ENCODE measurements at regions not wholly inside any gene's neighbourhood (a gene's known extent, or its start where the extent isn't known, plus 50 kb on each side); places are given as distances from the start of the nearest gene placed in this dataset.

GRCh38 chr3:135834465-135834864, 131.1 kb upstream of the PPP2R3A start:
- no peak for DNase-seq (ENCODE audit: low read depth, low spot score)
- no peak overlapping the region for H3K9ac ChIP-seq (ENCODE audit: insufficient read length)
- no peaks in the 10 kb centered on the region for H3K9me3 ChIP-seq (ENCODE audit: low read depth, low read length)
- no peak for TF ChIP-seq FOXP2 (optimal IDR thresholded peaks at IDR 0.05; ENCODE audit: control extremely low read depth, extremely low read length, insufficient read depth)
- no peak for TF ChIP-seq POLR2AphosphoS5 (IDR thresholded peaks at IDR 0.05; ENCODE audit: borderline replicate concordance, low read depth, low read length)
- TF ChIP-seq EZH2 (IDR thresholded peaks at IDR 0.05) = no peak
- H3K4me3 ChIP-seq = no peak overlapping the region
- H3K36me3 ChIP-seq (ENCODE audit: insufficient read depth, low read length) = no peaks in the 10 kb centered on the region
- H3K27ac ChIP-seq = no peak overlapping the region

- TF ChIP-seq FOXP2 (optimal IDR thresholded peaks at IDR 0.05; ENCODE audit: control extremely low read depth, extremely low read length, insufficient read depth) (no peak), EZH2 (IDR thresholded peaks at IDR 0.05) (no peak), POLR2AphosphoS5 (IDR thresholded peaks at IDR 0.05; ENCODE audit: borderline replicate concordance, low read depth, low read length) (no peak)
- no peaks in the 10 kb centered on the region for H3K36me3 ChIP-seq (ENCODE audit: insufficient read depth, low read length)
These were observed 127.4 kb upstream of the PPP2R3A start for GRCh38 chr3:135837977-135838631.

GRCh38 chr3:135840436-135840835, 125.1 kb upstream of the PPP2R3A start:
- Histone ChIP-seq H3K27ac (no peak overlapping the region), H3K4me3 (no peak overlapping the region), H3K9me3 (ENCODE audit: low read depth, low read length) (no peaks in the 10 kb centered on the region), H3K9ac (ENCODE audit: insufficient read length) (no peak overlapping the region), H3K36me3 (ENCODE audit: insufficient read depth, low read length) (no peaks in the 10 kb centered on the region)
- no peak for DNase-seq (ENCODE audit: low read depth, low spot score)
- no peak for TF ChIP-seq FOXP2 (optimal IDR thresholded peaks at IDR 0.05; ENCODE audit: control extremely low read depth, extremely low read length, insufficient read depth)

More at GRCh38 chr3:135837977-135838631, 127.4 kb upstream of the PPP2R3A start:
- H3K4me3 ChIP-seq = no peak overlapping the region
- H3K9me3 ChIP-seq (ENCODE audit: low read depth, low read length) = no peaks in the 10 kb centered on the region
- H3K9ac ChIP-seq (ENCODE audit: insufficient read length) = no peak overlapping the region
- H3K27ac ChIP-seq = no peak overlapping the region
- no peak for DNase-seq (ENCODE audit: low read depth, low spot score)

- Histone ChIP-seq H3K27ac (no peak overlapping the region), H3K9me3 (ENCODE audit: low read depth, low read length) (no peaks in the 10 kb centered on the region), H3K4me3 (no peak overlapping the region), H3K9ac (ENCODE audit: insufficient read length) (no peak overlapping the region), H3K36me3 (ENCODE audit: insufficient read depth, low read length) (no peaks in the 10 kb centered on the region)
- no peak for TF ChIP-seq EZH2 (IDR thresholded peaks at IDR 0.05)
- TF ChIP-seq FOXP2 (optimal IDR thresholded peaks at IDR 0.05; ENCODE audit: control extremely low read depth, extremely low read length, insufficient read depth) = no peak
- no peak for TF ChIP-seq POLR2AphosphoS5 (IDR thresholded peaks at IDR 0.05; ENCODE audit: borderline replicate concordance, low read depth, low read length)
- DNase-seq (ENCODE audit: low read depth, low spot score) = no peak
These were observed 121.1 kb upstream of the PPP2R3A start for GRCh38 chr3:135844386-135844785.

- no peak overlapping the region for H3K9ac ChIP-seq (ENCODE audit: insufficient read length)
- H3K36me3 ChIP-seq (ENCODE audit: insufficient read depth, low read length) = no peaks in the 10 kb centered on the region
- H3K4me3 ChIP-seq = no peak overlapping the region
- DNase-seq (ENCODE audit: low read depth, low spot score) = no peak
- H3K27ac ChIP-seq = no peak overlapping the region
- H3K9me3 ChIP-seq (ENCODE audit: low read depth, low read length) = no peaks in the 10 kb centered on the region
- no peak for TF ChIP-seq FOXP2 (optimal IDR thresholded peaks at IDR 0.05; ENCODE audit: control extremely low read depth, extremely low read length, insufficient read depth)
- no peak for TF ChIP-seq EZH2 (IDR thresholded peaks at IDR 0.05)
- no peak for TF ChIP-seq POLR2AphosphoS5 (IDR thresholded peaks at IDR 0.05; ENCODE audit: borderline replicate concordance, low read depth, low read length)
These were observed 117.5 kb upstream of the PPP2R3A start for GRCh38 chr3:135848051-135848450.

- no peak overlapping the region for H3K4me3 ChIP-seq
- H3K36me3 ChIP-seq (ENCODE audit: insufficient read depth, low read length) = no peaks in the 10 kb centered on the region
- DNase-seq (ENCODE audit: low read depth, low spot score) = no peak
- no peaks in the 10 kb centered on the region for H3K9me3 ChIP-seq (ENCODE audit: low read depth, low read length)
- no peak overlapping the region for H3K27ac ChIP-seq
- TF ChIP-seq POLR2AphosphoS5 (IDR thresholded peaks at IDR 0.05; ENCODE audit: borderline replicate concordance, low read depth, low read length) (no peak), FOXP2 (optimal IDR thresholded peaks at IDR 0.05; ENCODE audit: control extremely low read depth, extremely low read length, insufficient read depth) (no peak), EZH2 (IDR thresholded peaks at IDR 0.05) (no peak)
- H3K9ac ChIP-seq (ENCODE audit: insufficient read length) = no peak overlapping the region
These were observed 115.7 kb upstream of the PPP2R3A start for GRCh38 chr3:135849827-135850226.

- Histone ChIP-seq H3K36me3 (ENCODE audit: insufficient read depth, low read length) (no peaks in the 10 kb centered on the region), H3K27ac (no peak overlapping the region), H3K4me3 (no peak overlapping the region), H3K9ac (ENCODE audit: insufficient read length) (no peak overlapping the region), H3K9me3 (ENCODE audit: low read depth, low read length) (no peaks in the 10 kb centered on the region)
- DNase-seq (ENCODE audit: low read depth, low spot score) = no peak
- TF ChIP-seq POLR2AphosphoS5 (IDR thresholded peaks at IDR 0.05; ENCODE audit: borderline replicate concordance, low read depth, low read length) = no peak
- TF ChIP-seq FOXP2 (optimal IDR thresholded peaks at IDR 0.05; ENCODE audit: control extremely low read depth, extremely low read length, insufficient read depth) = no peak
- TF ChIP-seq EZH2 (IDR thresholded peaks at IDR 0.05) = no peak
These were observed 114.1 kb upstream of the PPP2R3A start for GRCh38 chr3:135851201-135852081.

GRCh38 chr3:135853981-135854380, 111.5 kb upstream of the PPP2R3A start:
- H3K27ac ChIP-seq = no peak overlapping the region
- no peak for DNase-seq (ENCODE audit: low read depth, low spot score)
- no peaks in the 10 kb centered on the region for H3K9me3 ChIP-seq (ENCODE audit: low read depth, low read length)
- no peak overlapping the region for H3K4me3 ChIP-seq
- H3K9ac ChIP-seq (ENCODE audit: insufficient read length) = no peak overlapping the region
- no peaks in the 10 kb centered on the region for H3K36me3 ChIP-seq (ENCODE audit: insufficient read depth, low read length)
- TF ChIP-seq POLR2AphosphoS5 (IDR thresholded peaks at IDR 0.05; ENCODE audit: borderline replicate concordance, low read depth, low read length) = no peak
- no peak for TF ChIP-seq EZH2 (IDR thresholded peaks at IDR 0.05)
- no peak for TF ChIP-seq FOXP2 (optimal IDR thresholded peaks at IDR 0.05; ENCODE audit: control extremely low read depth, extremely low read length, insufficient read depth)

All from SK-N-MC (cell line).